HG03175 (cell line): ENCODE measurements at regions not wholly inside any gene's neighbourhood (a gene's known extent, or its start where the extent isn't known, plus 50 kb on each side); places are given as distances from the start of the nearest gene placed in this dataset.

Experiments
- ATAC-seq: cut with Tn5 transposase; IDR thresholded peaks from one replicate; pipeline ENCODE4 v1.9.1; 2021; ENCODE audit warnings: mild to moderate bottlenecking, moderate library complexity; ENCODE audit not compliant: unreplicated experiment

GRCh38 chr6:113805173-113805790 is 51.9 kb upstream of the MARCKS start:
- ATAC-seq: peak; percentile 85

- ATAC-seq: no peak
These were observed 51.2 kb upstream of the MARCKS start for GRCh38 chr6:113805811-113806495.
